GM12878 (cell line): ENCODE measurements at regions not wholly inside any gene's neighbourhood (a gene's known extent, or its start where the extent isn't known, plus 50 kb on each side); places are given as distances from the start of the nearest gene placed in this dataset.

Experiments used
- ATAC-seq: fragments of 200-7000 bp; cut with Tn5 transposase; 3 replicates; pipeline ENCODE4 v1.9.1; 2020; ENCODE audit warnings: mild to moderate bottlenecking, moderate library complexity
- BruUV-seq: library from RNA; stranded (reverse); fragments of 400-500 nt; replicated peaks from 2 replicates; lab custom pipeline; 2021; lab: Mats Ljungman, UMichigan
- CTCF ChIA-PET: fragments of 300-600 bp; sonication (Branson Sonifier 250); formaldehyde crosslinking; extraction: SDS; loops from one replicate; lab custom pipeline; 2021; ENCODE audit warnings: inconsistent platforms; lab: Yijun Ruan, JAX
- POLR2A ChIA-PET: fragments of 350-600 bp; formaldehyde crosslinking; extraction: SDS; loops from one replicate; lab custom pipeline; 2021; ENCODE audit warnings: inconsistent platforms; lab: Charles Lee
- RAD21 ChIA-PET: fragments of 300-600 bp; sonication (Branson Sonifier 250); formaldehyde crosslinking; loops from one replicate; lab custom pipeline; 2023; ENCODE audit warnings: antibody characterized with exemption; ENCODE audit not compliant: unreplicated experiment; lab: Charles Lee
- SMC1A ChIA-PET: fragments of 300-600 bp; sonication (Branson Sonifier 250); formaldehyde crosslinking; loops from one replicate; lab custom pipeline; 2023; ENCODE audit not compliant: unreplicated experiment, uncharacterized antibody; lab: Charles Lee
- DNase-seq: peaks from one replicate; pipeline ENCODE4 v3.0.0-alpha.2; 2011; ENCODE audit warnings: low read depth, low spot score
- FAIRE-seq: peaks from 3 replicates; lab custom pipeline; 2011; peaks lifted over from hg19 to GRCh38; lab: Jason Lieb, UNC
- H2AFZ ChIP-seq: 2 replicates; pipeline ENCODE4 v1.6.0; 2011; ENCODE audit warnings: low read depth, low read length, control low read depth; ENCODE audit not compliant: control insufficient read depth
- H3K27ac ChIP-seq: 2 replicates; pipeline ENCODE4 v1.5.1; 2011; ENCODE audit warnings: control low read depth; ENCODE audit not compliant: control insufficient read depth, insufficient read depth
- H3K27me3 ChIP-seq, 2 experiments: replicated peaks in 1 of 2; 2 replicates each; pipeline versions ENCODE4 v1.6.0 to v1.6.1; 2011; ENCODE audit warnings: low read length in 1 of 2; ENCODE audit not compliant: control insufficient read depth in 2 of 2, insufficient read depth in 2 of 2
- H3K36me3 ChIP-seq, 2 experiments: 2 replicates each; pipeline ENCODE4 v1.5.1; 2011; ENCODE audit warnings: low read length in 1 of 2; ENCODE audit not compliant: control insufficient read depth in 2 of 2, insufficient read depth in 2 of 2
- H3K4me1 ChIP-seq: 2 replicates; pipeline ENCODE4 v1.6.1; 2011; ENCODE audit warnings: mild to moderate bottlenecking, low read length, moderate library complexity, mixed read lengths; ENCODE audit not compliant: control insufficient read depth, insufficient read depth
- H3K4me2 ChIP-seq: 2 replicates; pipeline ENCODE4 v1.6.0; 2011; ENCODE audit warnings: control low read depth; ENCODE audit not compliant: control insufficient read depth, insufficient read depth
- H3K4me3 ChIP-seq: fragments of 200-600 bp; sonication (generic); 2 replicates; pipeline ENCODE4 v1.5.1; 2016
- H3K79me2 ChIP-seq: 2 replicates; pipeline ENCODE4 v1.6.0; 2011; ENCODE audit warnings: low read length; ENCODE audit not compliant: control insufficient read depth, insufficient read depth
- H3K9ac ChIP-seq: 2 replicates; pipeline ENCODE4 v1.8.0; 2011; ENCODE audit warnings: low read length, control low read depth, mixed read lengths; ENCODE audit not compliant: control insufficient read depth, insufficient read depth
- H3K9me3 ChIP-seq: replicated peaks from 3 replicates; pipeline ENCODE4 v1.5.1; 2011; ENCODE audit warnings: mild to moderate bottlenecking, low read length; ENCODE audit not compliant: control insufficient read depth, insufficient read depth
- H4K20me1 ChIP-seq: 2 replicates; pipeline ENCODE4 v1.6.0; 2011; ENCODE audit not compliant: control insufficient read depth, insufficient read depth
- FOXK2 ChIP-seq: fragments of 450-650 bp; IDR thresholded peaks from 2 replicates; pipeline ENCODE4 v1.6.1; 2017; ENCODE audit warnings: mild to moderate bottlenecking, moderate library complexity
- MYB ChIP-seq: fragments of 150-350 bp; IDR thresholded peaks from 2 replicates; pipeline ENCODE4 v1.6.1; 2014; ENCODE audit warnings: mild to moderate bottlenecking, low read depth, low read length, borderline replicate concordance
- NFIC ChIP-seq: IDR thresholded peaks from 2 replicates; pipeline ENCODE4 v1.6.1; 2012; ENCODE audit warnings: low read depth, mild to moderate bottlenecking, inconsistent platforms, low read length, moderate library complexity
- RAD51 ChIP-seq: fragments of 450-650 bp; IDR thresholded peaks from 2 replicates; pipeline ENCODE4 v1.6.1; 2016; ENCODE audit warnings: moderate library complexity, mild to moderate bottlenecking, inconsistent platforms
- SIX5 ChIP-seq: IDR thresholded peaks from 2 replicates; pipeline ENCODE4 v1.6.1; 2011; ENCODE audit warnings: mild to moderate bottlenecking, low read depth, low read length, moderate library complexity; ENCODE audit not compliant: severe bottlenecking
- STAT1 ChIP-seq: fragments of 450-650 bp; conservative IDR thresholded peaks from 2 replicates; pipeline ENCODE4 v1.6.1; 2014; ENCODE audit warnings: antibody characterized with exemption, mild to moderate bottlenecking
- in situ Hi-C: fragments of 300-500 bp; cut with MboI; formaldehyde crosslinking; loops from 9 replicates; pipeline ENCODE4 v1.14.3; 2018; ENCODE audit warnings: mixed read lengths
- intact Hi-C: fragments of 100-400 bp; cut with micrococcal nuclease; formaldehyde crosslinking; loops from one replicate; pipeline ENCODE4 v1.14.2; 2022; ENCODE audit not compliant: unreplicated experiment
- TF ChIP-seq, protein P1 (sequence below): fragments of 150-350 bp; IDR thresholded peaks from 2 replicates; pipeline ENCODE4 v1.6.1; 2014; ENCODE audit warnings: mild to moderate bottlenecking, low read depth, low read length
- TF ChIP-seq, protein P2 (sequence below): fragments of 450-650 bp; IDR thresholded peaks from 2 replicates; pipeline ENCODE4 v1.6.1; 2017; ENCODE audit warnings: mild to moderate bottlenecking, low read depth, inconsistent platforms; ENCODE audit not compliant: poor library complexity, severe bottlenecking
- TF ChIP-seq, protein P3 (sequence below): fragments of 450-650 bp; conservative IDR thresholded peaks from 2 replicates; pipeline ENCODE4 v1.6.1; 2017; ENCODE audit warnings: mild to moderate bottlenecking, moderate library complexity

DNA sequence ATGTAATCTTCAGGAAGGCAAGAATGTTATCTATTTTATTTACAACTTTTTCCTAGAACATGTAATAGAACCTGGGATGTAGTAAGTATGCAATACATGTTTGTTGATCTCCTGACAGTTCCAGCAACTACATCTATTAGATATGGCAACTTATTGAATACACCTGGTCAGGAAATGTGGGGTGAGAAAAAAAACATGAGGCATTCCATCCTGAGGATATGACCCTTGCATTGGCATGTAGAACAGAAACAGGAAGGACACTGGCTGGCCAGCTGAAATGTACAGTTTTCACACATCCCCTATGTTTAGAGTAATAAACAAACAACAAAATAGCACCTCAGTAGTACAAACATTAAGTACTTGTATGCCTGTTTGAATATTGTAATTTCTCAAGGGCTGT lies 272.6 kb upstream of the NT5C1B start:
- FAIRE-seq = no peak
- intact Hi-C loops (no loop called here), in situ Hi-C loops (no loop called here)
- Histone ChIP-seq H3K9me3 (no peaks in the 10 kb centered on the region), H3K9ac (no peak overlapping the region), H2AFZ (no peak overlapping the region), H3K36me3 (no peaks in the 10 kb centered on the region), H3K27ac (no peak overlapping the region), H3K4me1 (no peaks in the 10 kb centered on the region), H3K4me2 (no peak overlapping the region), H3K4me3 (no peak overlapping the region), H3K27me3 (no peaks in the 10 kb centered on the region), H4K20me1 (no peaks in the 10 kb centered on the region), H3K79me2 (no peaks in the 10 kb centered on the region)
- no peak for DNase-seq
- ChIA-PET CTCF (no interaction called here), SMC1A (no interaction called here), RAD21 (no interaction called here), POLR2A (no interaction called here)
- no peak for ATAC-seq
- TF ChIP-seq, protein P1, sequence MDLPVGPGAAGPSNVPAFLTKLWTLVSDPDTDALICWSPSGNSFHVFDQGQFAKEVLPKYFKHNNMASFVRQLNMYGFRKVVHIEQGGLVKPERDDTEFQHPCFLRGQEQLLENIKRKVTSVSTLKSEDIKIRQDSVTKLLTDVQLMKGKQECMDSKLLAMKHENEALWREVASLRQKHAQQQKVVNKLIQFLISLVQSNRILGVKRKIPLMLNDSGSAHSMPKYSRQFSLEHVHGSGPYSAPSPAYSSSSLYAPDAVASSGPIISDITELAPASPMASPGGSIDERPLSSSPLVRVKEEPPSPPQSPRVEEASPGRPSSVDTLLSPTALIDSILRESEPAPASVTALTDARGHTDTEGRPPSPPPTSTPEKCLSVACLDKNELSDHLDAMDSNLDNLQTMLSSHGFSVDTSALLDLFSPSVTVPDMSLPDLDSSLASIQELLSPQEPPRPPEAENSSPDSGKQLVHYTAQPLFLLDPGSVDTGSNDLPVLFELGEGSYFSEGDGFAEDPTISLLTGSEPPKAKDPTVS = no peak
- TF ChIP-seq RAD51 = no peak
- no peak for TF ChIP-seq SIX5
- no peak for TF ChIP-seq STAT1
- no TSS peak for BruUV-seq

DNA sequence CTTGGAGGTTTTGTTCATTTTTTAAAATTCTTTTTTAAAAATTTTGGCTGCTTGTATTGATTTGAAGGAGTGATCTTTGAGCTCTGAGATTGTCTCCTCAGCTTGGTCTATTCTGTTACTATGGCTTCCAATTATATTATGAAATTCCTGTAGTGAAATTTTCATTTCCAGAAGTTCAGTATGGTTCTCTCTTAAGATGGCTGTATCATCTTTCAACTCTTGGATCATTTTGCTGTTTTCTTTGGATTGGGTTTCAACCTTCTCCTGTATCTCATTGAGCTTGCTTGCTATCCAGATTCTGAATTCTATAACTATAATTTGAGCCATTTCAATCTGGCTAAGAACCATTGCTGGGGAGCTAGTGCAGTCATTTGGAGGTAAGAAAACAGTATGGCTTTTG lies 270.8 kb upstream of the NT5C1B start:
- intact Hi-C loops (no loop called here), in situ Hi-C loops (no loop called here)
- TF ChIP-seq, protein P2, sequence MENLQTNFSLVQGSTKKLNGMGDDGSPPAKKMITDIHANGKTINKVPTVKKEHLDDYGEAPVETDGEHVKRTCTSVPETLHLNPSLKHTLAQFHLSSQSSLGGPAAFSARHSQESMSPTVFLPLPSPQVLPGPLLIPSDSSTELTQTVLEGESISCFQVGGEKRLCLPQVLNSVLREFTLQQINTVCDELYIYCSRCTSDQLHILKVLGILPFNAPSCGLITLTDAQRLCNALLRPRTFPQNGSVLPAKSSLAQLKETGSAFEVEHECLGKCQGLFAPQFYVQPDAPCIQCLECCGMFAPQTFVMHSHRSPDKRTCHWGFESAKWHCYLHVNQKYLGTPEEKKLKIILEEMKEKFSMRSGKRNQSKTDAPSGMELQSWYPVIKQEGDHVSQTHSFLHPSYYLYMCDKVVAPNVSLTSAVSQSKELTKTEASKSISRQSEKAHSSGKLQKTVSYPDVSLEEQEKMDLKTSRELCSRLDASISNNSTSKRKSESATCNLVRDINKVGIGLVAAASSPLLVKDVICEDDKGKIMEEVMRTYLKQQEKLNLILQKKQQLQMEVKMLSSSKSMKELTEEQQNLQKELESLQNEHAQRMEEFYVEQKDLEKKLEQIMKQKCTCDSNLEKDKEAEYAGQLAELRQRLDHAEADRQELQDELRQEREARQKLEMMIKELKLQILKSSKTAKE = no peak
- no peak for TF ChIP-seq MYB
- TF ChIP-seq, protein P3, sequence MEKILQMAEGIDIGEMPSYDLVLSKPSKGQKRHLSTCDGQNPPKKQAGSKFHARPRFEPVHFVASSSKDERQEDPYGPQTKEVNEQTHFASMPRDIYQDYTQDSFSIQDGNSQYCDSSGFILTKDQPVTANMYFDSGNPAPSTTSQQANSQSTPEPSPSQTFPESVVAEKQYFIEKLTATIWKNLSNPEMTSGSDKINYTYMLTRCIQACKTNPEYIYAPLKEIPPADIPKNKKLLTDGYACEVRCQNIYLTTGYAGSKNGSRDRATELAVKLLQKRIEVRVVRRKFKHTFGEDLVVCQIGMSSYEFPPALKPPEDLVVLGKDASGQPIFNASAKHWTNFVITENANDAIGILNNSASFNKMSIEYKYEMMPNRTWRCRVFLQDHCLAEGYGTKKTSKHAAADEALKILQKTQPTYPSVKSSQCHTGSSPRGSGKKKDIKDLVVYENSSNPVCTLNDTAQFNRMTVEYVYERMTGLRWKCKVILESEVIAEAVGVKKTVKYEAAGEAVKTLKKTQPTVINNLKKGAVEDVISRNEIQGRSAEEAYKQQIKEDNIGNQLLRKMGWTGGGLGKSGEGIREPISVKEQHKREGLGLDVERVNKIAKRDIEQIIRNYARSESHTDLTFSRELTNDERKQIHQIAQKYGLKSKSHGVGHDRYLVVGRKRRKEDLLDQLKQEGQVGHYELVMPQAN = no peak
- no peak for TF ChIP-seq NFIC
- no peak for TF ChIP-seq FOXK2
- no peak overlapping the region for H2AFZ ChIP-seq
- no peak overlapping the region for H3K4me2 ChIP-seq
- no peak for DNase-seq
- H3K79me2 ChIP-seq = no peaks in the 10 kb centered on the region
- SMC1A ChIA-PET = interaction anchor here (0.6 kb wide), 1 partner anchor 777 kb away, joined by 5 read pairs; no protein-coding TSS in a partner anchor
- POLR2A ChIA-PET = no interaction called here
- no peak overlapping the region for H3K4me3 ChIP-seq
- H3K9ac ChIP-seq = no peak overlapping the region
- peaks cover 2% of the 10 kb centered on the region for H3K4me1 ChIP-seq
- H3K27me3 ChIP-seq = no peaks in the 10 kb centered on the region
- BruUV-seq = no TSS peak
- H3K9me3 ChIP-seq = no peaks in the 10 kb centered on the region
- H3K27ac ChIP-seq = no peak overlapping the region
- RAD21 ChIA-PET = no interaction called here
- ATAC-seq = no peak
- FAIRE-seq = no peak
- H3K36me3 ChIP-seq = no peaks in the 10 kb centered on the region
- no peaks in the 10 kb centered on the region for H4K20me1 ChIP-seq
- CTCF ChIA-PET = no interaction called here
